Eye (tissue), 1 donor: ENCODE measurements at regions not wholly inside any gene's neighbourhood (a gene's known extent, or its start where the extent isn't known, plus 50 kb on each side); places are given as distances from the start of the nearest gene placed in this dataset.
"Not testable (repeated sequence)": the region's sequence is repeated elsewhere in the genome, so short reads cannot be mapped to it uniquely, and the experiment has no call there.

Source experiments
- DNase-seq: peaks from one replicate; pipeline ENCODE4 v3.0.0-alpha.2; 2015

DNA sequence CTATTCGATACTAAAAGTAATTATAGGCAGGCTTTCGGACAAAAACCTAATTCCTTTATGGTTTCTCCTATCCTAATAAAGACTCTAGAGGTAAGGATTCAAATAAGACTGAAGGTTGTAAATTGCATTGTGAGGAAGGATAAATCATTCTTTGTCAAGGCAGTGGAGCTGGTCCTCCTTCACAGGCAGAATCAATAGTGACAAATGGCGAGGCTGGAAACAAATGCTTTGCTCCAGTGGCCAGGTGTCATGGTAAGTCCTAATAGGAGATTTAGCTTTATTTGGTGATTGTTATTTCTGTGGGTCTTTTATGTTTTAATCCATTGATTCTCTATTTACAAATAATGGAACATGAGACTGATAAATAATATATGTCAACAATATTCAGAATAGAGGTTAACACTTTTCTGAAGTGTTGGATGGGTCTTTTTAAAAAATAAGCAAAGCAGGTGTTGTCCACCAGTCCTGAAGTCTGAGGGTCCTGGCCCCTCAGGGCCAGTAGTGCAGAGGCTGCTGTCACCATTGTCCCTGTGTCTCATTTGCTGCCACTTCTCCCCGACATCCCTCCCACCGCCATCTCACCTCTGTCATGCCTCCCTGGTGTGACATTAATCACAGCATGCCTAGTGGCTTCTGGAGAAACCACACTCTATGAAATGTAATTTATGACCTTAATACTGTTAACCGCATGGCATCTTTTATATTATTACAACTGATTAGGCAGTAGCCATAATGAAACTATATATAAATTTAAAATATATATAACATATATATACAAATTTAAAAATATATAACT is 120.9 kb upstream of the MAGI3 start:
- no peak for DNase-seq

GRCh38 chr1:113271039-113271438 is 119.3 kb upstream of the MAGI3 start:
- no peak for DNase-seq

- DNase-seq: no peak
These were observed 115.2 kb upstream of the MAGI3 start for GRCh38 chr1:113275083-113275482.

GRCh38 chr1:113275691-113276090 is 114.6 kb upstream of the MAGI3 start:
- DNase-seq: no peak

- DNase-seq: no peak
These were observed 113.8 kb upstream of the MAGI3 start for GRCh38 chr1:113276507-113276906.

- DNase-seq: no peak
These were observed 111.9 kb upstream of the MAGI3 start for GRCh38 chr1:113278371-113278770.

GRCh38 chr1:113278777-113279176 is 111.5 kb upstream of the MAGI3 start:
- no peak for DNase-seq

DNA sequence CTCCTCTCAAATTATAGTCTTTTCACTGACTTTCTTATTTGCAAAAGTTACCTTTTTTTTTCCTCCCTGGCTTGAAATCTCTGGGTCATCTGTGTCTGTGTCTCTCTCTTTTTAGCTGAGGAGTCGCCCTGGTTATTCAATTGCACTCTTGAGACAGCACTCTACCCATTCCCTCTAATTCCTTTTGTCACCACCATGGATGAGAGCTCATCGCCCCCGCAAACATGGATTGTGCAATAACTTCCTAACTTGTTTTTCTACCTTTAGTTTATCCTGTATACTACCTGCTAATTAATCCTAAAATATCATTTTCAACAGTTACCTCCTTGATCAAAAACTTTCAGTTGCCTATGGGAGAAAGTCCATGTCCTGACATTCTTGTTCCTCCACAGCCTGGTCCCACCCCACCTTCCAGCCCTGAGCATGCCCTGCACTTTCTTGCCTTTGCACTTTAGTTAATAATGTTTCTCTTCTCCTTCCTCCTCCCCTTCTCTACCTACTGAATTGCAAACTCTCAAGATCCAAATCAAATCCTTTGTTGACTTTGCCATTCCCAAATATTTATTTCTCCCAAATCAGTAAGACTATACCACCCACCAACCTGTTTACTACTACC is 110.4 kb upstream of the MAGI3 start:
- no peak for DNase-seq

- no peak for DNase-seq
These were observed 109.7 kb upstream of the MAGI3 start for GRCh38 chr1:113280581-113280980.

GRCh38 chr1:113281550-113281949 is 108.8 kb upstream of the MAGI3 start:
- DNase-seq: no peak

DNA sequence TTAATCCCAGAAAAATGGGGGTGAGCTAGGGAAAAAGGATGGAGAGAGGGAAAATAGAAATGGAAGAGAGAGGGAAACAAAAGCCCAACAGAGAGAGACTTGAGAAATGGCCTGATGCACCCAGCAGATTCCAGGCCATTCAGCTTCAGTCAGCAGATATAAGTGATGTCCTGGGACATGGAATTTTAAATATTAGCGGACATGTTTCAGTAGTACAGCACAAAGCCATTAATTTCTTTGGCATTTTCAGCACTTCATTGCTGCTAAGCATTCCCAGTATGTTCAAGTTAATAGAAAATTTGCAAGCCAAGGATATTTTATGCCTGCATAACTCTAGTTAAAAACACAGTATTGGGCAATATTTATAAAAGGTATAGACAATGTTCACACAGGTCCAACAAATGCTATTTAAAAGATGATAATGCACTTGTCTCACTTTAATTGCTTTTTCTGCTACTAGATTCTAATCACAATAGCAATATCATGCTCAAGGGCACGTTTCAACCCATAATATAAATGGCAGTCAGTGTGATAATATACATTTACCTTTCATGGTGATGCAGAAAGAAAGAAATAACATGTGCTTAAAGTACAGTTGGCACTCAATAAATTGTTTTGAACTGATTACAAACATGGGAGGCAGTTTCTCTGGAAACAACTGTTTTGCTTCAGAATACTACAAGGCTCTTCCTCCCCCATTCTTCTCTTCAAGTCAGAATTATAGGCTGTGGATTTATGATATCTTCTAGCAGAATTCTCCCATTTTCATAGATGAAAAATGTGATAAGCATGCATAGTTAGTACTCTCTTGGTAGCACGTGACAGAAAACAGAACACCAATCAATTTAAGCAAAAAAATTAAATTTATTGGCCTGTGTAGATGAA is 108.1 kb upstream of the MAGI3 start:
- no peak for DNase-seq

GRCh38 chr1:113282893-113283285 is 107.4 kb upstream of the MAGI3 start:
- peak; percentile 35 for DNase-seq

DNA sequence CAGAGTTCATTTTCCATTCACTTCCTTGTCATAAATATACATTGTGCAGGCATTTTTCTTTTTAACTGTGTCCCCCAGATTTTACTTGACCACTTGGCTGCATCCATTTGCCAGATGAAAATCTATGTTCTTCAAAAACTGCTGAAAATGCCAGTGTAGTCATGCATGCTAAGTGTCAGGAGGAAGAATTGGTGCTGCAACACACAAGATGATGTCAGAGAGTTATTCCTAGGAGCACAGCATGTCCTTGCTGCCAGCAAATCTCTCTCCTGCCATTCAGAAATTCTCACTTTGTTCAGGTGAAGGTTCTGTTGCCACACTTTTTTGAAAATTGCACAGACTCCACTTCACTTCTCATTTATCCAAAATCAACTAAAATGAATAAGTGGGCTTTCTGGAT is 106.4 kb upstream of the MAGI3 start:
- peak; percentile 73 for DNase-seq

DNA sequence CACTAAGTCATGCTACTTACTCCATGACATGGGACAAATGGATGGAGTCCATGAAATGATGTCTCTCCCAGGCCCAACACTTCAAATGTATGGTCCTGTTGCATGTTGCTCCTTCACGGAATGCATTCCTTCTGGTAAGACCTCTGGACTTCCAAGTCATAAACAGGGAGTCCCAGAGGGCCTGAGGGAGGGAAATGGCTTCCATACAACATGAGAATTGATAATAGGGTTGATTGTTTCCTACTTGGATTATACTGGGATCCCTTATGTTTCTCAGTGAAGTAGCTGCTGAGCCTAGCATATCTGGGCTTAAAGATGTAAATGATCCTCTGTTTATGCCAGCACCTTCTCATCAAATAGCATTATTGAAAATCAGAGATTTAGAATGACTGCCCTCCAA is 104.2 kb upstream of the MAGI3 start:
- DNase-seq: no peak

- no peak for DNase-seq
These were observed 98.3 kb upstream of the MAGI3 start for GRCh38 chr1:113291777-113292602.

DNA sequence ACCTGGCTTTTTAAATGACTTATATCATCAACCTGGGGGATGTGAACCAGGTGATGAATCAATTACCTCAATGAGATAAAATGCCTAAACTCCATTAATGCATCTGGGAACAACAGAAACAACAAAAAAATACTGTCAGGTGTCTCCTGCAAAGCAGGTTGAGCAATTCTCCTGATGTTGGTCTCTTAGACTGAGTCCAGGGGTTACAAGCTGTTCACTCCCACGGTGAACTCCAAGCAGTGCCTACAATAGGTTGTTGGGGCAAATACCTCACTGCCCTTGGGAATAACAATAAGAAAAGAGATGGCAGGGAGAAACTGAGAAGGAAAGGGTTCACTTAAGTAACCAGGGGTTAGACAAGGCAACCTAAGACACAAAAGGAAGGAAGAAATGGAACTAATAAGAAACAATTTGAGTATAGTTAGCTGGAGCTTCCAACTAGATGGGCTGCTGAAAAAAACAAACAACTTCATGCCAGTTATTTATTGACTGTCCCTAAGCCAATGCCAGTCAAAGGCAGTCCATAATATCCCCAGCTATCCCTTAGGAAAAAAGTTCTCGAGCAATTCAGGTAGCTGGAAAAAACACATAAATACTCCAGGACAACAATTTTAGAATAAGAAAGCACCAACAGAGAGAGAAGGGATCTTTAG is 97.6 kb upstream of the MAGI3 start:
- DNase-seq: no peak

- no peak for DNase-seq
These were observed 97.1 kb upstream of the MAGI3 start for GRCh38 chr1:113293256-113293626.

DNA sequence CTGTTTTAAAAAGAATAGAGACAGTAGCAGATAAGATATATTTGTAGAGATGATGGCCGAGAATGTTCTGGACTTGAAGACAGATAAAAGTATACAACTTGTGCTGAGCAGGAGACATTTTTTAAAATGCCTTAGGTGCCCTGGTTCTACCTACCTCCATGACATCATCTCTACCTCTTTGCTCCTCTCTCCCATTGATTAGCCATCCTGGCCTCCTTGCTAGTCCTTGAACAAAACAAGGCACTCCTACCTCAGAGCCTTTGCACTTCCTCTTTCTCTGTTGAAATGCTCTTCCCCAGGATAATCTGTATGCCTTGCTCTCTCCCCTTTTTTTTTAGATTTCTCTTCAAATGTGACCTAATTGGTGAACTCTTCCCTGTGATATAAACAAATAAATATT is 92.6 kb upstream of the MAGI3 start:
- no peak for DNase-seq

DNA sequence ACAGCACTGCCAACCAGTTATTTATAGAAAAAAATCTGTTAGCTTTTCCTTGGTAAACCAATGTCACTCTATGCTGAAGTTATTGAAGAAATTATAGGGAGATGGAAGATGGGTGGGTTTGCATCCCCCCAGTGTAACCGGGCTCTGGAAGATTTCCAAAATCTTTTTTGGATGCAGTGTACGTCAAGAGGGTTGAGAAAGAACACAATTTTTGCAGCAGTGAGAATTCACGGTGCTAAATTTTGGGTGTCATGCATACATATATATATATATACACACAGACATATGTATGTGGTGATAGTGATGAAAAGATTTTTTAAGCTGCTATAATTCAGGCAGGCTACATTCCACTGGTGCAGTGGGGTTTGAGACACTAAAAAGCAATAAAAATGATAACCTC is 91.4 kb upstream of the MAGI3 start:
- no peak for DNase-seq

- DNase-seq: no peak
These were observed 87.7 kb upstream of the MAGI3 start for GRCh38 chr1:113302636-113303035.

DNA sequence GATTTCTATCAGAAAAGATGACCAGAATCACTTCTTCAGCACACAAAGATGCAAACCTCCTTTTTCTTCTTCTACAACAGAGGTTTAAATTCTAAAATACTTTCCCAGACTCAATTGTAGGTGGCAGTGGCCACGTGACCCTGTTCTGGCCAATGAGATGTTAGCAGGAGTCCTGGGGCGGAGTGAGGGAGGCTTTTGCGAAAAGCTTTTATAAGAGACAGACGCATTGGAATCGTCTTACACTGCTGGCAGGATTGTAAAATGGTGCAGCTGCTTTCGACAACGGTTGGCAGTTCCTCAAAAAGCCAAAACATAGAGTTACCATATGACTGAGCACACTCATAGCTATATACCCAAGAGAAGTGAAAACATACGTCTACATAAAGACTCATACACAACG is 87.0 kb upstream of the MAGI3 start:
- DNase-seq: no peak

DNA sequence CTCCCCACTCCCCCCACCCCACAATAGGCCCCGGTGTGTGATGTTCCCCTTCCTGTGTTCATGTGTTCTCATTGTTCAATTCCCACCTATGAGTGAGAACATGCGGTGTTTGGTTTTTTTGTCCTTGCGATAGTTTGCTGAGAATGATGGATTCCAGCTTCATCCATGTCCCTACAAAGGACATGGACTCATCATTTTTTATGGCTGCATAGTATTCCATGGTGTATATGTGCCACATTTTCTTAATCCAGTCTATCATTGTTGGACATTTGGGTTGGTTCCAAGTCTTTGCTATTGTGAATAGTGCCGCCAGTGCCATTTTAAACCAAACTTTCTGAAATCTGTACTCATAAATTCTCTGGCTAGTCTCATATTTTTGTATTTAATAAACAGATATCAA is 85.3 kb upstream of the MAGI3 start:
- not testable (repeated sequence) for DNase-seq
